MCF 10A (cell line): ENCODE measurements at regions not wholly inside any gene's neighbourhood (a gene's known extent, or its start where the extent isn't known, plus 50 kb on each side); places are given as distances from the start of the nearest gene placed in this dataset.

Experiments used
- BruUV-seq: library from RNA; stranded (reverse); fragments of 400-500 nt; replicated peaks from 2 replicates; lab custom pipeline; 2021; lab: Mats Ljungman, UMichigan
- CTCF ChIA-PET: fragments of 300-600 bp; sonication (Branson Sonifier 250); formaldehyde crosslinking; extraction: SDS; loops from one replicate; lab custom pipeline; 2021; ENCODE audit warnings: antibody characterized with exemption, inconsistent platforms; lab: Yijun Ruan, JAX
- POLR2A ChIA-PET: fragments of 300-600, 350-650 bp; sonication (Branson Sonifier 250); formaldehyde crosslinking; extraction: SDS; loops from one replicate; lab custom pipeline; 2020; ENCODE audit warnings: antibody characterized with exemption, inconsistent platforms; lab: Yijun Ruan, JAX
- DNase-seq: peaks from one replicate; pipeline ENCODE4 v3.0.0-alpha.2; 2018; ENCODE audit not compliant: unreplicated experiment
- H3K27ac Mint-ChIP-seq: one replicate; pipeline ENCODE4 v1.8.0; 2022; ENCODE audit warnings: mild to moderate bottlenecking, low read depth, mixed read lengths; ENCODE audit not compliant: unreplicated experiment
- H3K27me3 Mint-ChIP-seq: one replicate; pipeline ENCODE4 v1.8.0; 2022; ENCODE audit warnings: mixed read lengths; ENCODE audit not compliant: insufficient read depth, unreplicated experiment
- H3K36me3 Mint-ChIP-seq: one replicate; pipeline ENCODE4 v1.8.0; 2022; ENCODE audit warnings: mild to moderate bottlenecking, moderate library complexity, mixed read lengths; ENCODE audit not compliant: insufficient read depth, unreplicated experiment
- H3K4me1 Mint-ChIP-seq: one replicate; pipeline ENCODE4 v1.8.0; 2022; ENCODE audit warnings: mixed read lengths; ENCODE audit not compliant: insufficient read depth, unreplicated experiment
- H3K4me3 Mint-ChIP-seq: one replicate; pipeline ENCODE4 v1.8.0; 2022; ENCODE audit warnings: mild to moderate bottlenecking, moderate library complexity, mixed read lengths; ENCODE audit not compliant: unreplicated experiment
- H3K9me3 Mint-ChIP-seq: one replicate; pipeline ENCODE4 v1.8.0; 2022; ENCODE audit warnings: mixed read lengths; ENCODE audit not compliant: unreplicated experiment
- intact Hi-C: fragments of 100-400 bp; cut with micrococcal nuclease; formaldehyde crosslinking; loops from 2 replicates; pipeline ENCODE4 v1.14.1; 2022
- TF ChIP-seq, protein P1 (sequence below): fragments of 200-600 bp; IDR thresholded peaks from one replicate; pipeline ENCODE4 v1.8.0; 2022; ENCODE audit warnings: antibody characterized with exemption, mild to moderate bottlenecking; ENCODE audit not compliant: unreplicated experiment

DNA sequence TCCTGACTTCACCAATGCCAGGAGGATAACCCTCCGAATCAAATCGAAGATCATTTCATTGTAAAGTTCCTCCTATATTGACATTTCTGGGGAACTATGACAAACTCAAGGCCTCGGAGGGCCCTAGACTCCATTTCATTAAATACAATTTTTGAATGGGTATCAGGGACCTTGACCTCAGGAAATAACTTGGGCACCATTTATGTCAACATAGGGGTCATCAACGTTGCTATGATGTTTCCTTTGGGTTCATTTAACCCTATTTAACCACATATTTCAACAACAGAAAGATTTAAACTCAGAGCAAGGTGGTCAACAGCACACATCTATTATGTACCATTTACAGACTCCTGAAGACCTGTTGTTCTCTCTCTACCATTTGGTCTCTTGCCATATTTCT lies 395.1 kb downstream of the TRIML1 start:
- CTCF ChIA-PET: no interaction called here
- H3K27me3 Mint-ChIP-seq: no peaks in the 10 kb centered on the region

DNA sequence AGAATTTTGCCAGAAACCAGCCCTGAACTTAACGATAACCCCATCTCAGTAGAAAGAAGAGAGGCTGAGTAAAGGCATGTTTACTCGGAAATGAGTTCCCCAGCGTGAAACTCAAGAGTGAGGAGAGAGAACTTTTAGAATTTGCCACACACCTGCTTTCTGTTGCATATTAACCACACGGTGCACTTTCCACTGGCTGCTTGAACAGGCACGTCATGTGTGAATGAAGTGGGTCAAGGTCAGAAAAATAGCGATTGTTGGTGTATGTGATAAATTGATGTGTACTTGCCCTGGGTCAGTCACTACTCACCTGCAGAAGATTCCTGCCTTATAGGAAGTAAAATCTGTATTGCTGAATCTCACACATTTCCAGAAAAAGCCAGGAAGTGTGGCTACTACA lies 395.7 kb downstream of the TRIML1 start:
- TF ChIP-seq, protein P1, sequence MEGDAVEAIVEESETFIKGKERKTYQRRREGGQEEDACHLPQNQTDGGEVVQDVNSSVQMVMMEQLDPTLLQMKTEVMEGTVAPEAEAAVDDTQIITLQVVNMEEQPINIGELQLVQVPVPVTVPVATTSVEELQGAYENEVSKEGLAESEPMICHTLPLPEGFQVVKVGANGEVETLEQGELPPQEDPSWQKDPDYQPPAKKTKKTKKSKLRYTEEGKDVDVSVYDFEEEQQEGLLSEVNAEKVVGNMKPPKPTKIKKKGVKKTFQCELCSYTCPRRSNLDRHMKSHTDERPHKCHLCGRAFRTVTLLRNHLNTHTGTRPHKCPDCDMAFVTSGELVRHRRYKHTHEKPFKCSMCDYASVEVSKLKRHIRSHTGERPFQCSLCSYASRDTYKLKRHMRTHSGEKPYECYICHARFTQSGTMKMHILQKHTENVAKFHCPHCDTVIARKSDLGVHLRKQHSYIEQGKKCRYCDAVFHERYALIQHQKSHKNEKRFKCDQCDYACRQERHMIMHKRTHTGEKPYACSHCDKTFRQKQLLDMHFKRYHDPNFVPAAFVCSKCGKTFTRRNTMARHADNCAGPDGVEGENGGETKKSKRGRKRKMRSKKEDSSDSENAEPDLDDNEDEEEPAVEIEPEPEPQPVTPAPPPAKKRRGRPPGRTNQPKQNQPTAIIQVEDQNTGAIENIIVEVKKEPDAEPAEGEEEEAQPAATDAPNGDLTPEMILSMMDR: no peak
- H3K27ac Mint-ChIP-seq: no peak overlapping the region
- no peaks in the 10 kb centered on the region for H3K9me3 Mint-ChIP-seq
- H3K36me3 Mint-ChIP-seq: peaks cover 6% of the 10 kb centered on the region
- BruUV-seq: no TSS peak
- CTCF ChIA-PET: no interaction called here
- DNase-seq: no peak
- no peaks in the 10 kb centered on the region for H3K4me1 Mint-ChIP-seq
- no peak overlapping the region for H3K4me3 Mint-ChIP-seq
- intact Hi-C loops: no loop called here
- no peaks in the 10 kb centered on the region for H3K27me3 Mint-ChIP-seq
- POLR2A ChIA-PET: no interaction called here

More for the DNA sequence above, 395.1 kb downstream of the TRIML1 start:
- POLR2A ChIA-PET: no interaction called here
- peaks cover 6% of the 10 kb centered on the region for H3K36me3 Mint-ChIP-seq
- no peaks in the 10 kb centered on the region for H3K9me3 Mint-ChIP-seq
- H3K4me3 Mint-ChIP-seq: no peak overlapping the region
- no TSS peak for BruUV-seq
- intact Hi-C loops: no loop called here
- H3K27ac Mint-ChIP-seq: no peak overlapping the region
- TF ChIP-seq, protein P1: no peak
- DNase-seq: no peak
- H3K4me1 Mint-ChIP-seq: no peaks in the 10 kb centered on the region

DNA sequence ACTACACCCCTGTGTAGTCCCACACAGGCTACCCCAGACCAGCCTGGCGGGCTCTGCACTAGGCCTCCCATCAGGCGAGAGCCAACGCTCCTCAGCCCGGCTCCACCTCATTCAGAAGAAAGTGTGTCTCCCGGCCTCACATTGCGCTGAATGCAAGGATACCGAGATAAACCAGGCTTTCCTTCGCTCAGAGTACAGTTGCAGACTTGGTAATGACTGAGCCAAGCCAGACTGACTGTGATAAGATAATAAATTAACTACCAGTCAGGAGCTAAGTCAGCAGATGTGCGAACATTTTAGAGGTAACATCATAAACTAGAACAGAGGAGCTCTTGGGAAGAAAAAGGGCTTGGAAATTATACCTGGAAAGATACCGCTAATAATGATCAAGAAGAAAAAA lies 397.6 kb downstream of the TRIML1 start:
- no peaks in the 10 kb centered on the region for H3K27me3 Mint-ChIP-seq
- ChIA-PET POLR2A (no interaction called here), CTCF (no interaction called here)
- no TSS peak for BruUV-seq
- no peak overlapping the region for H3K4me3 Mint-ChIP-seq
- DNase-seq: no peak
- no peak overlapping the region for H3K27ac Mint-ChIP-seq
- no peaks in the 10 kb centered on the region for H3K9me3 Mint-ChIP-seq
- intact Hi-C loops: no loop called here
- H3K36me3 Mint-ChIP-seq: peaks cover 6% of the 10 kb centered on the region
- no peaks in the 10 kb centered on the region for H3K4me1 Mint-ChIP-seq
- TF ChIP-seq, protein P1: no peak

DNA sequence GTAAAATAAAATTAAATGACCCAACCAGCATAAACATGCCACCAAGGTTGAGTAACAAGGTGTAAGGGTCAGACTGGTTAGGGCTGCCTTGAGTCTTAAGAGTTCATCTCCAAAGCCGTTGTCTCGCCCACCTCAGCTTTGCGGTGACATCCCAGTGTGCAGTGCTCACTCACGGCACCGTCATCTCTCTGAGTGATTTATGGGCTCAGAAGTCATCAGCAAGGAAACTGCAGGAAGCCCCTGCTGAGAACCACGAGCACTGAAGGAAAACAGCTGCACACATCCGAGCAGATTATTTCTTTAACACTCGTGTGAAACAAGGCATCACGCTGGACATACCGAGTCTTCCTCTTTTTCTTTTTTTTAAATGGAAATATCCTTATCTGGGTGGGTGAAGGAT lies 411.1 kb downstream of the TRIML1 start:
- ChIA-PET POLR2A (no interaction called here), CTCF (no interaction called here)
- H3K27me3 Mint-ChIP-seq: no peaks in the 10 kb centered on the region
- no TSS peak for BruUV-seq
- no peaks in the 10 kb centered on the region for H3K4me1 Mint-ChIP-seq
- TF ChIP-seq, protein P1: no peak
- no peak overlapping the region for H3K4me3 Mint-ChIP-seq
- H3K9me3 Mint-ChIP-seq: no peaks in the 10 kb centered on the region
- intact Hi-C loops: no loop called here
- no peak for DNase-seq
- no peak overlapping the region for H3K27ac Mint-ChIP-seq
- no peaks in the 10 kb centered on the region for H3K36me3 Mint-ChIP-seq
